ENCODE measurements at regions not wholly inside any gene's neighbourhood (a gene's known extent, or its start where the extent isn't known, plus 50 kb on each side); places are given as distances from the start of the nearest gene placed in this dataset.

DNA sequence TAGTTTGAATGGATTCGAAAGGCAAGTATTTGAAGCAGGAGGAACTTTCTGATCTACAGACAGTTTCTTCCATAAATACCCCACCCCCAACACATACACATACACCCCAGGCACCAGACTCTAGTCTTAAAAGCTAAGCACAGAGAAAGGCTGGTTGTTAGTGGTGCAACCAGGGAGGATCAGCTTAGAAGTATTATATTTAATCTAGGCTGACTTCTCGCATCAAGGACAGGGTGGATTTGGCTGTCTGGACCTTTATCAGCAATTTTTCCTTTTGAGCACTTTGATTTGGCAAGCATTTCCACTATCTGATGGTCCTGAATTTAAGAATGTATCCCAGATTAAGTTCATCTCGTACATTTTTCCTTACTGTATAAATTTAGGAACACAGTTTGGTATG lies 1489.8 kb upstream of the FLRT2 start:
- no peaks in the 10 kb centered on the region for H3K27me3 ChIP-seq (ENCODE audit: low read depth, low read length)

DNA sequence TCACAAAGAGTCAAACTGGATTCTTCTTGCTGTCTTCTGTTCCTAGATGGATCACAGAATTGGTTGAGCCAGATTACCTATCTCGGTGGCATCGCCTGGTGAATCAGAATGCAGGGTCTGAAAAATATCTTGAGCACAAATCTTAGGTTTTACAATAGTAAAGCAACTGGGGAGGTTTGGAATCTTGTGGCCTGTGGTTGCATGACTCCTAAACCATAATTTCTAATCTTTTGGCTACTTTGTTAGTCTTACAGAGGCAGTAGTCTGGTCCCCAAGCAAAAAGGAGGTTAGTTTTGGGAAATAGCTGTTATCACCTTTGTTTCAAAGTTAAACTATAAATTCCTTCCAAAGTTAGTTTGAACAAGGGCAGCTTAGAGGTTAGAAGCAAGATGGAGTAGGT lies 1488.5 kb upstream of the FLRT2 start:
- Histone ChIP-seq H3K4me3 (ENCODE audit: low read depth in 1 of 2, low read length in 2 of 2) (no peak overlapping the region), H3K27ac (ENCODE audit: low read length) (no peak overlapping the region), H3K9me3 (ENCODE audit: control insufficient read depth in 1 of 2, low read length in 2 of 2) (no peaks in the 10 kb centered on the region), H3K4me1 (ENCODE audit: control insufficient read depth in 1 of 2, insufficient read depth in 2 of 2, low read length in 2 of 2) (no peaks in the 10 kb centered on the region), H3K36me3 (ENCODE audit: control insufficient read depth in 1 of 2, insufficient read depth in 2 of 2, low read length in 2 of 2) (no peaks in the 10 kb centered on the region), H3K27me3 (ENCODE audit: low read depth, low read length) (no peaks in the 10 kb centered on the region)

More for the DNA sequence above, 1489.8 kb upstream of the FLRT2 start:
- Histone ChIP-seq H3K9me3 (ENCODE audit: control insufficient read depth in 1 of 2, low read length in 2 of 2) (no peaks in the 10 kb centered on the region), H3K36me3 (ENCODE audit: control insufficient read depth in 1 of 2, insufficient read depth in 2 of 2, low read length in 2 of 2) (no peaks in the 10 kb centered on the region), H3K4me1 (ENCODE audit: control insufficient read depth in 1 of 2, insufficient read depth in 2 of 2, low read length in 2 of 2) (no peaks in the 10 kb centered on the region), H3K27ac (ENCODE audit: low read length) (no peak overlapping the region), H3K4me3 (ENCODE audit: low read depth in 1 of 2, low read length in 2 of 2) (no peak overlapping the region)

DNA sequence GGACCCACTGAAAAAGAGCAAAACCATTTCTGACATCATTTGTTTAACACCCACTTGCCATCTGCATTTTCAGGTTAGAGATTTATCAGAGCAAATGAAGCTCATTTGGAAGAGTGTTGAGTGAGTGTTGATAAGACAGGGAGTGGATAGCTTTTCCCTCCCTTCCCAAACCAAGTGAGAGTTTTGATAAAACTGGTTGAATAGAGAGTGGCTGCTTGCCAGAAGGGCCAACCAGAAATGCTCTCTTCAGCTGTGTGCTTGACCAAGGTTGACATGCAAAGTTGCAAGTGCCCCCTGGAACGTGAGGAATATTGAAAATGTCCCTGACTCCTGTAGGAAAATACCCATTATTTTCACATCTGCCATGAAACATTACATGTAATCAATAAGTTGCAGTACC lies 1487.0 kb upstream of the FLRT2 start:
- no peaks in the 10 kb centered on the region for H3K4me1 ChIP-seq (ENCODE audit: control insufficient read depth in 1 of 2, insufficient read depth in 2 of 2, low read length in 2 of 2)
- H3K9me3 ChIP-seq (ENCODE audit: control insufficient read depth in 1 of 2, low read length in 2 of 2) = no peaks in the 10 kb centered on the region
- no peaks in the 10 kb centered on the region for H3K36me3 ChIP-seq (ENCODE audit: control insufficient read depth in 1 of 2, insufficient read depth in 2 of 2, low read length in 2 of 2)

DNA sequence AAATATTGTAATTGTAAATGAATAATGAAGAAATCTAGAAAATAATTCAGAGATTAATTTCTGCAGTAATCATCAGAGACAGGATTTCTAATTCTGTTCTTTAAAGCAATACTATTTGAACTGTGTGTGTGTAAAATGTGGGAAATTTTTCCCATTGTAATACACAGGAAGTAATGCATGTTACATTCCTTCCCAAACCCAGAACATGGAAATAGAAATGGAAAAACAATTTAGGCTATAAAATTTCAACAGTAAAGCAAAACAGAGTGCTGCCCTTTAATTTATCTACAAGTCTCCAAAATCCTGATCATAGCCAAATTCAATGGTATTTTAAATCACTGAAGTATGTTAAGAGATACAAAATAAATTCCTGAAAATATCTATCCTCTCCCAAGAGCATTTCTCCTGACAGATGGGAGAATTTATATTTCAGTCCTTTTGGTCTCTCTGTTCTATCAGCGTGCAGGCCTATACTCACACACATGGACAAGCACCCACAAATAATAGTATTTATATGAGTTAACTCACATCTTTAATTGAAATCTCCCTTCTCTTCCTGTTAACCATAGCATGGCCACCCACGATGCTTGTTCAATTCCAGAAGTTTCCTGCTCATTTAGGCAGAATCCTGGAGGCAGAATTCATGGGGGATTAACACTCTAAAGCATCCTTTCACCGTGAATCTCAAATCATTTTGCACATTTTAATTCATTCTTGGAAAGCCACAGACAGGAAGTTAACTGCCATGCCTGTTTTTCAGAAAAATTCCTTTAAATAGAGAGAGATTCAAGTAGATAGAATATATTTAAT lies 1465.4 kb upstream of the FLRT2 start:
- H3K27me3 ChIP-seq (ENCODE audit: low read depth, low read length) = no peaks in the 10 kb centered on the region
- H3K9me3 ChIP-seq (ENCODE audit: control insufficient read depth in 1 of 2, low read length in 2 of 2) = no peaks in the 10 kb centered on the region
- H3K4me3 ChIP-seq (ENCODE audit: low read depth in 1 of 2, low read length in 2 of 2) = no peak overlapping the region
- no peaks in the 10 kb centered on the region for H3K36me3 ChIP-seq (ENCODE audit: control insufficient read depth in 1 of 2, insufficient read depth in 2 of 2, low read length in 2 of 2)
- no peaks in the 10 kb centered on the region for H3K4me1 ChIP-seq (ENCODE audit: control insufficient read depth in 1 of 2, insufficient read depth in 2 of 2, low read length in 2 of 2)
- no peak overlapping the region for H3K27ac ChIP-seq (ENCODE audit: low read length)

More for the DNA sequence above, 1487.0 kb upstream of the FLRT2 start:
- no peaks in the 10 kb centered on the region for H3K27me3 ChIP-seq (ENCODE audit: low read depth, low read length)
- H3K27ac ChIP-seq (ENCODE audit: low read length) = no peak overlapping the region
- no peak overlapping the region for H3K4me3 ChIP-seq (ENCODE audit: low read depth in 1 of 2, low read length in 2 of 2)

- Histone ChIP-seq H3K4me3 (ENCODE audit: low read depth in 1 of 2, low read length in 2 of 2) (no peak overlapping the region), H3K27me3 (ENCODE audit: low read depth, low read length) (no peaks in the 10 kb centered on the region), H3K9me3 (ENCODE audit: control insufficient read depth in 1 of 2, low read length in 2 of 2) (no peaks in the 10 kb centered on the region), H3K36me3 (ENCODE audit: control insufficient read depth in 1 of 2, insufficient read depth in 2 of 2, low read length in 2 of 2) (no peaks in the 10 kb centered on the region), H3K4me1 (ENCODE audit: control insufficient read depth in 1 of 2, insufficient read depth in 2 of 2, low read length in 2 of 2) (no peaks in the 10 kb centered on the region), H3K27ac (ENCODE audit: low read length) (no peak overlapping the region)
Observed at GRCh38 chr14:84065811-84066210, 1464.1 kb upstream of the FLRT2 start.

GRCh38 chr14:84068288-84068687 lies 1461.7 kb upstream of the FLRT2 start:
- Histone ChIP-seq H3K27ac (ENCODE audit: low read length) (no peak overlapping the region), H3K9me3 (ENCODE audit: control insufficient read depth in 1 of 2, low read length in 2 of 2) (no peaks in the 10 kb centered on the region), H3K4me3 (ENCODE audit: low read depth in 1 of 2, low read length in 2 of 2) (no peak overlapping the region), H3K36me3 (ENCODE audit: control insufficient read depth in 1 of 2, insufficient read depth in 2 of 2, low read length in 2 of 2) (no peaks in the 10 kb centered on the region), H3K27me3 (ENCODE audit: low read depth, low read length) (no peaks in the 10 kb centered on the region), H3K4me1 (ENCODE audit: control insufficient read depth in 1 of 2, insufficient read depth in 2 of 2, low read length in 2 of 2) (no peaks in the 10 kb centered on the region)

DNA sequence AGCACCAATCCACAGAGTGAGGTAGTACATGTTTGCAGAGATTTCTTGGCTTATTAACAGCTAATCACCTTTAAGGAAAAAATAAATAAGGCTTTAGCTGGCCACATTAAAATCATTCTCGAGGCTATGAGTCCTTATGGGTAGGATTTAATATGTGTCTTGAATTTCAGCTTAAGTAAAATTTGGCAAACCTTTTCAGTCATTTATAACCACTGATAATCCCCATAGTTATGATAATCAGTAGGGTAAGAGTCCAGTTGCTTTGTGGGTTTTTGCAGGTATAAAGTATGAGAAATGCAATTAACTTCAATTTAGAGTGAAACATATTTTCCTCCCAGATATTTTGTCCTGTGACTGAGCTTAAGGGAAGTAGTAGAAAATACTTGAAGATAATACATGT lies 1458.9 kb upstream of the FLRT2 start:
- Histone ChIP-seq H3K4me1 (ENCODE audit: control insufficient read depth in 1 of 2, insufficient read depth in 2 of 2, low read length in 2 of 2) (no peaks in the 10 kb centered on the region), H3K27me3 (ENCODE audit: low read depth, low read length) (no peaks in the 10 kb centered on the region), H3K27ac (ENCODE audit: low read length) (no peak overlapping the region), H3K9me3 (ENCODE audit: control insufficient read depth in 1 of 2, low read length in 2 of 2) (no peaks in the 10 kb centered on the region), H3K36me3 (ENCODE audit: control insufficient read depth in 1 of 2, insufficient read depth in 2 of 2, low read length in 2 of 2) (no peaks in the 10 kb centered on the region), H3K4me3 (ENCODE audit: low read depth in 1 of 2, low read length in 2 of 2) (no peak overlapping the region)

- Histone ChIP-seq H3K4me3 (ENCODE audit: low read depth in 1 of 2, low read length in 2 of 2) (no peak overlapping the region), H3K9me3 (ENCODE audit: control insufficient read depth in 1 of 2, low read length in 2 of 2) (no peaks in the 10 kb centered on the region), H3K36me3 (ENCODE audit: control insufficient read depth in 1 of 2, insufficient read depth in 2 of 2, low read length in 2 of 2) (no peaks in the 10 kb centered on the region), H3K27ac (ENCODE audit: low read length) (no peak overlapping the region), H3K4me1 (ENCODE audit: control insufficient read depth in 1 of 2, insufficient read depth in 2 of 2, low read length in 2 of 2) (no peaks in the 10 kb centered on the region), H3K27me3 (ENCODE audit: low read depth, low read length) (no peaks in the 10 kb centered on the region)
Observed at GRCh38 chr14:84074626-84075025, 1455.3 kb upstream of the FLRT2 start.

DNA sequence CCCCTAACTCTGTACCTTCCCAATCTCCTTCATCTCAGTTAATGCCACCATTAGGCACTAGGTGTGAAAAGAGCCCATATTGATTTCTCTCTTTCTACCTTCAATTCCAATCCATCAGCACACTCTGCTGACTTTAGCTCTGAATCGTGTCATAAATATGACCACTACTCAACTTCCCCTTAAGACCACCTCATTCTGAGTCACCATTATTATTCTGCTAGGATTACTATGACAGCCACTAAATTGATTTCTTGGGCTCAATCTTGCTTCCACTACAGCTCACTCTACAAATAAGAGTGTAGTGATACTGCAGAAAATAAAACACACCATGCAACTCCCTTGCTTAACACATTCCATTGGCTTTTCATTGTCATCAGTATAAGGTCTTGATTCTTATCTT lies 1449.0 kb upstream of the FLRT2 start:
- H3K27me3 ChIP-seq (ENCODE audit: low read depth, low read length) = no peaks in the 10 kb centered on the region
- no peak overlapping the region for H3K4me3 ChIP-seq (ENCODE audit: low read depth in 1 of 2, low read length in 2 of 2)
- no peaks in the 10 kb centered on the region for H3K36me3 ChIP-seq (ENCODE audit: control insufficient read depth in 1 of 2, insufficient read depth in 2 of 2, low read length in 2 of 2)
- no peaks in the 10 kb centered on the region for H3K9me3 ChIP-seq (ENCODE audit: control insufficient read depth in 1 of 2, low read length in 2 of 2)
- no peaks in the 10 kb centered on the region for H3K4me1 ChIP-seq (ENCODE audit: control insufficient read depth in 1 of 2, insufficient read depth in 2 of 2, low read length in 2 of 2)
- H3K27ac ChIP-seq (ENCODE audit: low read length) = no peak overlapping the region

DNA sequence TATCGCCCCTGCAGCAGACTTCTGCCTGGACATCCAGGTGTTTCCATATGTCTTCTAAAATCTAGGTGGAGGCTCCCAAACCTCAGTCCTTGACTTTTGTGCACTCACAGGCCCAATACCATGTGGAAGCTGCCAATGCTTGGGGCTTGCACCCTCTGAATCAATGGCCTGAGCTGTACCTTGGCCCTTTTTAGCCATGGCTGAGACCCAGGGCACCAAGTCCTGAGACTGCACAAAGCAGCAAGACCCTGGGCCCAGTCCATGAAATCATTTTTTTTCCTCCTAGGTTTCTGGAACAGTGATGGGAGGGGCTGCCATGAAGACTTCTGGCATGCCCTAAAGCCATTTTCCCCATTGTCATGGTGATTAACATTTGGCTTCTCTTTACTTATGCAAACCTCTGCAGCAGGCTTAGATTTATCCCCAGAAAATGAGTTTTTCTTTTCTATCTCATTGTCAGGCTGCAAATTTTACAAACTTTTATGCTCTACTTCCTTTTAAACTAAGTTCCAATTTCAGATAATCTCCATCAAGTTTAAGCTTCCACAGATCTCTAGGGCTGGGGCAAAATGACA lies 1445.8 kb upstream of the FLRT2 start:
- Histone ChIP-seq H3K4me3 (ENCODE audit: low read depth in 1 of 2, low read length in 2 of 2) (no peak overlapping the region), H3K9me3 (ENCODE audit: control insufficient read depth in 1 of 2, low read length in 2 of 2) (no peaks in the 10 kb centered on the region), H3K36me3 (ENCODE audit: control insufficient read depth in 1 of 2, insufficient read depth in 2 of 2, low read length in 2 of 2) (no peaks in the 10 kb centered on the region), H3K27me3 (ENCODE audit: low read depth, low read length) (no peaks in the 10 kb centered on the region), H3K4me1 (ENCODE audit: control insufficient read depth in 1 of 2, insufficient read depth in 2 of 2, low read length in 2 of 2) (no peaks in the 10 kb centered on the region), H3K27ac (ENCODE audit: low read length) (no peak overlapping the region)

DNA sequence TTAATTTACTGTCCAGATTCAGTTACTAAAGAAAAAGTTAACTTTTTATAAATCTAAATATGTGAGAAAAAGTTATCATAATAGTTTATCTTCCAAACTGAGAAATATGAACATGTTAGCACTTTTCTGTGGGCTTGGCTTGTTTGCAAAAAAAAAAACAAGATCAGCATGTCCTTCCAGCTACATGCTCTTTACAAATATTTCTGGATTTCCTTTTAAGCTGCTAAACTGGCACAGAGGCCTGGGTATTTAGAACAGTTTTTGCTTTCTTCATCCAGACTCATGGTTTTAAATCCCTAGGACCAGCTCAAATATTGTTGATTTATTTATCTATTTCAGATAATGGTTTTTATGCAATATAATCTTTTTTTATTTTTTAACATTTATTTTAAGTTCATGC lies 1444.5 kb upstream of the FLRT2 start:
- H3K4me3 ChIP-seq (ENCODE audit: low read depth in 1 of 2, low read length in 2 of 2) = no peak overlapping the region
- H3K4me1 ChIP-seq (ENCODE audit: control insufficient read depth in 1 of 2, insufficient read depth in 2 of 2, low read length in 2 of 2) = no peaks in the 10 kb centered on the region
- H3K27ac ChIP-seq (ENCODE audit: low read length) = no peak overlapping the region
- H3K36me3 ChIP-seq (ENCODE audit: control insufficient read depth in 1 of 2, insufficient read depth in 2 of 2, low read length in 2 of 2) = no peaks in the 10 kb centered on the region
- H3K9me3 ChIP-seq (ENCODE audit: control insufficient read depth in 1 of 2, low read length in 2 of 2) = no peaks in the 10 kb centered on the region
- no peaks in the 10 kb centered on the region for H3K27me3 ChIP-seq (ENCODE audit: low read depth, low read length)

DNA sequence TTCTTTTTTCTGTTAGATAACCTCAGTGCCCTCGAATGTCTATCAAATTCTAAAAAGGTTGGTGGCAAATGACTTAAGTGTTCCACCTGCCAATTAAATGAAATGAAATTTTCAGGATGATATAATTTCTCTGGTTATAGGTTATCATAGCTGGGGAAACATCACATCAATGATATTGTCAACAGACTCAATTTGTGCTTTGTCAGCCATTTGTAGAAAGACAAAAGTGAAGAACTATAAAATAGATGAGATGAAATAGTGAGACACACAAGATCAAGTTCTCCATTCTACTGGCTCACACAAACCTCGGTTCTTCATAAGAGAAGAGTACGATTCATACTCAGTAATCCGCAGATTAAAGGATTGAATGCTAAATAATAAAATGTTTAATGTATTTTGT lies 1443.2 kb upstream of the FLRT2 start:
- Histone ChIP-seq H3K9me3 (ENCODE audit: control insufficient read depth in 1 of 2, low read length in 2 of 2) (no peaks in the 10 kb centered on the region), H3K36me3 (ENCODE audit: control insufficient read depth in 1 of 2, insufficient read depth in 2 of 2, low read length in 2 of 2) (no peaks in the 10 kb centered on the region), H3K27me3 (ENCODE audit: low read depth, low read length) (no peaks in the 10 kb centered on the region), H3K27ac (ENCODE audit: low read length) (no peak overlapping the region), H3K4me1 (ENCODE audit: control insufficient read depth in 1 of 2, insufficient read depth in 2 of 2, low read length in 2 of 2) (no peaks in the 10 kb centered on the region), H3K4me3 (ENCODE audit: low read depth in 1 of 2, low read length in 2 of 2) (no peak overlapping the region)
